Mucosa of stomach (tissue), 1 donor: ENCODE measurements at regions not wholly inside any gene's neighbourhood (a gene's known extent, or its start where the extent isn't known, plus 50 kb on each side); places are given as distances from the start of the nearest gene placed in this dataset.

Experiments used
- H3K27me3 ChIP-seq: one replicate; pipeline ENCODE4 v1.7.0; 2013; ENCODE audit warnings: mild to moderate bottlenecking, low read length; ENCODE audit not compliant: control insufficient read depth, insufficient read depth
- H3K36me3 ChIP-seq: one replicate; pipeline ENCODE4 v1.7.0; 2013; ENCODE audit warnings: low read length; ENCODE audit not compliant: control insufficient read depth, insufficient read depth
- H3K4me1 ChIP-seq: one replicate; pipeline ENCODE4 v1.7.0; 2013; ENCODE audit warnings: mild to moderate bottlenecking, low read length; ENCODE audit not compliant: control insufficient read depth, insufficient read depth
- H3K4me3 ChIP-seq: one replicate; pipeline ENCODE4 v1.7.0; 2013; ENCODE audit warnings: low read length
- H3K9ac ChIP-seq: one replicate; pipeline ENCODE4 v1.7.0; 2013; ENCODE audit warnings: mild to moderate bottlenecking, low read length, moderate library complexity
- H3K9me3 ChIP-seq: one replicate; pipeline ENCODE4 v1.7.0; 2013; ENCODE audit warnings: mild to moderate bottlenecking, low read length, moderate library complexity; ENCODE audit not compliant: control insufficient read depth
- donor health status: Pancreatic carcinoma.

- H3K9me3 ChIP-seq, result no peaks in the 10 kb centered on the region
- H3K4me3 ChIP-seq, result no peak overlapping the region
- H3K27me3 ChIP-seq, result no peaks in the 10 kb centered on the region
- no peak overlapping the region for H3K9ac ChIP-seq
- no peaks in the 10 kb centered on the region for H3K4me1 ChIP-seq
- no peaks in the 10 kb centered on the region for H3K36me3 ChIP-seq
These were observed 189.7 kb downstream of the BCAT1 start for GRCh38 chr12:24759155-24759554.

GRCh38 chr12:24756479-24757024, 192.3 kb downstream of the BCAT1 start:
- Histone ChIP-seq H3K9ac (no peak overlapping the region), H3K9me3 (no peaks in the 10 kb centered on the region), H3K36me3 (no peaks in the 10 kb centered on the region), H3K4me1 (no peaks in the 10 kb centered on the region), H3K27me3 (no peaks in the 10 kb centered on the region), H3K4me3 (no peak overlapping the region)

- no peaks in the 10 kb centered on the region for H3K4me1 ChIP-seq
- no peaks in the 10 kb centered on the region for H3K27me3 ChIP-seq
- H3K9ac ChIP-seq, result no peak overlapping the region
- no peaks in the 10 kb centered on the region for H3K9me3 ChIP-seq
- H3K4me3 ChIP-seq, result no peak overlapping the region
- no peaks in the 10 kb centered on the region for H3K36me3 ChIP-seq
These were observed 193.9 kb downstream of the BCAT1 start for GRCh38 chr12:24754690-24755638.

- H3K9me3 ChIP-seq, result no peaks in the 10 kb centered on the region
These were observed 196.0 kb downstream of the BCAT1 start for GRCh38 chr12:24752763-24753462.

GRCh38 chr12:24751181-24751580, 197.7 kb downstream of the BCAT1 start:
- no peak overlapping the region for H3K4me3 ChIP-seq
- H3K36me3 ChIP-seq, result no peaks in the 10 kb centered on the region
- no peaks in the 10 kb centered on the region for H3K9me3 ChIP-seq
- H3K9ac ChIP-seq, result no peak overlapping the region
- H3K4me1 ChIP-seq, result no peaks in the 10 kb centered on the region
- H3K27me3 ChIP-seq, result no peaks in the 10 kb centered on the region

More at GRCh38 chr12:24752763-24753462, 196.0 kb downstream of the BCAT1 start:
- H3K9ac ChIP-seq, result no peak overlapping the region
- H3K36me3 ChIP-seq, result no peaks in the 10 kb centered on the region
- H3K4me3 ChIP-seq, result no peak overlapping the region
- H3K4me1 ChIP-seq, result no peaks in the 10 kb centered on the region
- no peaks in the 10 kb centered on the region for H3K27me3 ChIP-seq

GRCh38 chr12:24750263-24750662, 198.6 kb downstream of the BCAT1 start:
- no peaks in the 10 kb centered on the region for H3K4me1 ChIP-seq
- no peaks in the 10 kb centered on the region for H3K9me3 ChIP-seq
- H3K4me3 ChIP-seq, result no peak overlapping the region
- no peaks in the 10 kb centered on the region for H3K36me3 ChIP-seq
- no peaks in the 10 kb centered on the region for H3K27me3 ChIP-seq
- no peak overlapping the region for H3K9ac ChIP-seq

- H3K9ac ChIP-seq, result no peak overlapping the region
- H3K4me1 ChIP-seq, result no peaks in the 10 kb centered on the region
- no peak overlapping the region for H3K4me3 ChIP-seq
- H3K27me3 ChIP-seq, result no peaks in the 10 kb centered on the region
- no peaks in the 10 kb centered on the region for H3K9me3 ChIP-seq
- no peaks in the 10 kb centered on the region for H3K36me3 ChIP-seq
These were observed 199.7 kb downstream of the BCAT1 start for GRCh38 chr12:24749171-24749570.

- Histone ChIP-seq H3K4me1 (no peaks in the 10 kb centered on the region), H3K36me3 (no peaks in the 10 kb centered on the region), H3K27me3 (no peaks in the 10 kb centered on the region)
These were observed 200.6 kb downstream of the BCAT1 start for GRCh38 chr12:24748326-24748725.

GRCh38 chr12:24746864-24747263, 202.0 kb downstream of the BCAT1 start:
- H3K36me3 ChIP-seq, result no peaks in the 10 kb centered on the region
- H3K4me3 ChIP-seq, result no peak overlapping the region
- no peaks in the 10 kb centered on the region for H3K4me1 ChIP-seq
- no peaks in the 10 kb centered on the region for H3K9me3 ChIP-seq
- H3K27me3 ChIP-seq, result no peaks in the 10 kb centered on the region
- no peak overlapping the region for H3K9ac ChIP-seq

More at GRCh38 chr12:24748326-24748725, 200.6 kb downstream of the BCAT1 start:
- no peak overlapping the region for H3K4me3 ChIP-seq
- H3K9ac ChIP-seq, result no peak overlapping the region
- no peaks in the 10 kb centered on the region for H3K9me3 ChIP-seq

- no peak overlapping the region for H3K4me3 ChIP-seq
- H3K9ac ChIP-seq, result no peak overlapping the region
- H3K9me3 ChIP-seq, result no peaks in the 10 kb centered on the region
- H3K4me1 ChIP-seq, result no peaks in the 10 kb centered on the region
- no peaks in the 10 kb centered on the region for H3K27me3 ChIP-seq
- no peaks in the 10 kb centered on the region for H3K36me3 ChIP-seq
These were observed 202.8 kb downstream of the BCAT1 start for GRCh38 chr12:24746006-24746671.

- H3K4me1 ChIP-seq, result no peaks in the 10 kb centered on the region
- no peaks in the 10 kb centered on the region for H3K9me3 ChIP-seq
- H3K9ac ChIP-seq, result no peak overlapping the region
- no peak overlapping the region for H3K4me3 ChIP-seq
- H3K36me3 ChIP-seq, result no peaks in the 10 kb centered on the region
- no peaks in the 10 kb centered on the region for H3K27me3 ChIP-seq
These were observed 204.7 kb downstream of the BCAT1 start for GRCh38 chr12:24743941-24744793.
